ENCODE measurements at regions not wholly inside any gene's neighbourhood (a gene's known extent, or its start where the extent isn't known, plus 50 kb on each side); places are given as distances from the start of the nearest gene placed in this dataset.

- Histone ChIP-seq H3K27ac (no peak overlapping the region), H3K4me1 (no peaks in the 10 kb centered on the region), H3K36me3 (no peaks in the 10 kb centered on the region), H3K9me3 (no peaks in the 10 kb centered on the region), H3K4me3 (no peak overlapping the region), H3K27me3 (no peaks in the 10 kb centered on the region)
- TF ChIP-seq CTCF (IDR thresholded peaks at IDR 0.05) (no peak), POLR2A (IDR thresholded peaks at IDR 0.05) (no peak), EP300 (IDR thresholded peaks at IDR 0.05) (no peak), POLR2AphosphoS5 (IDR thresholded peaks at IDR 0.05) (no peak)
- 75 to 82% methylated on average over 4 of the region's 4 CpGs for WGBS, 2 donors
- no peak for DNase-seq
- intact Hi-C loops (cut with DNase I) = no loop called here
Observed at GRCh38 chr15:37792351-37792750, 142.1 kb upstream of the TMCO5A start.

GRCh38 chr15:37793851-37794250 lies 140.6 kb upstream of the TMCO5A start:
- Histone ChIP-seq H3K27ac (no peak overlapping the region), H3K27me3 (no peaks in the 10 kb centered on the region), H3K36me3 (no peaks in the 10 kb centered on the region), H3K9me3 (no peaks in the 10 kb centered on the region), H3K4me3 (no peak overlapping the region), H3K4me1 (no peaks in the 10 kb centered on the region)
- TF ChIP-seq EP300 (IDR thresholded peaks at IDR 0.05) (no peak), CTCF (IDR thresholded peaks at IDR 0.05) (no peak), POLR2A (IDR thresholded peaks at IDR 0.05) (no peak), POLR2AphosphoS5 (IDR thresholded peaks at IDR 0.05) (no peak)
- WGBS, 2 donors = 5 to 17% methylated on average over 2 of the region's 2 CpGs
- DNase-seq = no peak
- intact Hi-C loops (cut with DNase I) = no loop called here

- no peaks in the 10 kb centered on the region for H3K27me3 ChIP-seq
- 10 to 43% methylated on average over 1 of the region's 1 CpG for WGBS, 2 donors
- H3K36me3 ChIP-seq = no peaks in the 10 kb centered on the region
- no peaks in the 10 kb centered on the region for H3K9me3 ChIP-seq
- DNase-seq = no peak
- TF ChIP-seq POLR2AphosphoS5 (IDR thresholded peaks at IDR 0.05) (no peak), CTCF (IDR thresholded peaks at IDR 0.05) (no peak), EP300 (IDR thresholded peaks at IDR 0.05) (no peak), POLR2A (IDR thresholded peaks at IDR 0.05) (no peak)
- no peak overlapping the region for H3K27ac ChIP-seq
- H3K4me1 ChIP-seq = no peaks in the 10 kb centered on the region
- H3K4me3 ChIP-seq = no peak overlapping the region
- intact Hi-C loops (cut with DNase I) = no loop called here
Observed at GRCh38 chr15:37794947-37795346, 139.5 kb upstream of the TMCO5A start.

- Histone ChIP-seq H3K27me3 (no peaks in the 10 kb centered on the region), H3K27ac (no peak overlapping the region), H3K4me3 (no peak overlapping the region), H3K4me1 (no peaks in the 10 kb centered on the region), H3K9me3 (no peaks in the 10 kb centered on the region), H3K36me3 (no peaks in the 10 kb centered on the region)
- TF ChIP-seq CTCF (IDR thresholded peaks at IDR 0.05) (no peak), POLR2AphosphoS5 (IDR thresholded peaks at IDR 0.05) (no peak), EP300 (IDR thresholded peaks at IDR 0.05) (no peak), POLR2A (IDR thresholded peaks at IDR 0.05) (no peak)
- intact Hi-C loops (cut with DNase I) = no loop called here
- DNase-seq = no peak
- WGBS, 2 donors = 36 to 67% methylated on average over 3 of the region's 3 CpGs
Observed at GRCh38 chr15:37801529-37801928, 132.9 kb upstream of the TMCO5A start.

- no peak overlapping the region for H3K27ac ChIP-seq
- no peak for DNase-seq
- 54 to 76% methylated on average over 1 of the region's 1 CpG for WGBS, 2 donors
- H3K4me3 ChIP-seq = no peak overlapping the region
- TF ChIP-seq CTCF (IDR thresholded peaks at IDR 0.05) (no peak), EP300 (IDR thresholded peaks at IDR 0.05) (no peak), POLR2AphosphoS5 (IDR thresholded peaks at IDR 0.05) (no peak), POLR2A (IDR thresholded peaks at IDR 0.05) (no peak)
- H3K36me3 ChIP-seq = no peaks in the 10 kb centered on the region
- H3K27me3 ChIP-seq = no peaks in the 10 kb centered on the region
- intact Hi-C loops (cut with DNase I) = no loop called here
- H3K9me3 ChIP-seq = no peaks in the 10 kb centered on the region
- no peaks in the 10 kb centered on the region for H3K4me1 ChIP-seq
Observed at GRCh38 chr15:37806808-37807207, 127.6 kb upstream of the TMCO5A start.
